OCI-LY3 (cell line): ENCODE measurements at regions not wholly inside any gene's neighbourhood (a gene's known extent, or its start where the extent isn't known, plus 50 kb on each side); places are given as distances from the start of the nearest gene placed in this dataset.
"Not testable (repeated sequence)": the region's sequence is repeated elsewhere in the genome, so short reads cannot be mapped to it uniquely, and the experiment has no call there.

Experiments
- CTCF ChIP-seq: fragments of 200-600, 300-600 bp; sonication (generic); IDR thresholded peaks from 2 replicates; pipeline ENCODE4 v1.5.1; 2014; ENCODE audit warnings: antibody characterized with exemption, low read length, low read depth
- EZH2phosphoT487 ChIP-seq: fragments of 200-600 bp; shearing (Covaris generic); IDR thresholded peaks from 2 replicates; pipeline ENCODE4 v1.6.1; 2018; ENCODE audit warnings: antibody characterized with exemption, mixed run types, low read depth

GRCh38 chr14:95625710-95626109 is 60.5 kb upstream of the TCL1B start:
- not testable (repeated sequence) for TF ChIP-seq CTCF, EZH2phosphoT487
